ENCODE measurements at regions not wholly inside any gene's neighbourhood (a gene's known extent, or its start where the extent isn't known, plus 50 kb on each side); places are given as distances from the start of the nearest gene placed in this dataset.

DNA sequence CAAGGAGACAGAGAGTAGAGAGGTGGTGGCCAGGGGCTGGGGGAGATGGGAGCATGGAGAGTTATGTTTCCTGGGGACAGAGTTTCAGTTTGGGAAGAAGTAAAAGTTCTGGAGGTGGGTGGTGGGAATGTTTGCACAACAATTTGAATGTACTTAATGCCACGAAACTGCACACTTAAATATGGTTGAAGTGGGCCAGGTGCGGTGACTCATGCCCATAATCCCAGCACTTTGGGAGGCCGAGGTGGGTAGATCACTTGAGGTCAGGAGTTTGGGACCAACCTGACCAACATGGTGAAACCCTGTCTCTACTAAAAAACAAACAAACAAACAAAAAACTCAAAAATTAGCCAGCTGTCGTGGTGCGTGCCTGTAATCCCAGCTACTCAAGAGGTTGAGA, 137.2 kb downstream of the PFKFB3 start:
- DNase-seq (ENCODE audit: low read depth in 4 of 4, low spot score in 3 of 4), result no peak

GRCh38 chr10:6342096-6342685, 139.5 kb downstream of the PFKFB3 start:
- DNase-seq (ENCODE audit: low read depth in 4 of 4, low spot score in 3 of 4), result no peak

GRCh38 chr10:6343305-6344010, 140.7 kb downstream of the PFKFB3 start:
- DNase-seq (ENCODE audit: low read depth in 4 of 4, low spot score in 3 of 4), result no peak

GRCh38 chr10:6345404-6345803, 142.7 kb downstream of the PFKFB3 start:
- DNase-seq (ENCODE audit: low read depth in 4 of 4, low spot score in 3 of 4), result no peak

GRCh38 chr10:6346631-6347030, 143.9 kb downstream of the PFKFB3 start:
- no peak for DNase-seq (ENCODE audit: low read depth in 4 of 4, low spot score in 3 of 4)

- no peak for DNase-seq (ENCODE audit: low read depth in 4 of 4, low spot score in 3 of 4)
Measured at GRCh38 chr10:6347391-6347951, 144.7 kb downstream of the PFKFB3 start.

DNA sequence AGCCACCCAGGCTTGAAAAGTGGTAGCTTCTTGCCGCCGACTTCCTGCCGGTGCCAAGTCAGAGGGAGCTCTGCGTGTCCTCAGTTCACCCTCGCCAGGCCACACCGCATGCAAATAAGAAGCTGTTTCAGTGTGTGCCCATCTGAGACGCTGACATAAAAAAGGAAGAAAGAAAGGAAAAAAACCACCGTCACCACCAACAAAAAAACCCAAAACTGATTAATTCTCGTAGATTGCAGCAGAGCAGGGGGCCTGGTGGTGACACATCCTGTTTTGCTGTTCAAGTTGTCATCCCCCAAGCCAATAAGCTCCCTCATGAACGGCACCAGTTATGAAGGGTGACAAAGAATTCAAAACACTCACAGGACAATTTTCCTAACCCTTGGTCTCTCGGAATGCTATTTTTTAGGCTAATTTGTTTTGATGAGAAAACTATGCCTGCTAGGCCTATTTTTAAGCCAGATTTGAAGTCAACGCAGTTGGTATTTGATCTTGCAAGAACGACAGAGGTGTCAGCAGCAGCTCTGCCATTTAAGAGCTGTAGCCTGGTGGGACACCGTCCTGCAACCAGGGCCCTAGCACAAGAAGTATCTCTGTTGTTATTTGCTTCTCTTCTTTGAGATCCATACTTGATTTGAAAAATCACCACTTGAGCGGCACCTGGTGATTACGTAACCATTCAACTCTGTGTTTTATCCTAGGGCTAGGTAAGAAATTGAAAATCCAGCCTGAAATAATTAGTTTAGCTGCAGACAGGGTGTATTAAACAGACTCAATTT, 145.6 kb downstream of the PFKFB3 start:
- DNase-seq (ENCODE audit: low read depth in 4 of 4, low spot score in 3 of 4), result no peak

DNA sequence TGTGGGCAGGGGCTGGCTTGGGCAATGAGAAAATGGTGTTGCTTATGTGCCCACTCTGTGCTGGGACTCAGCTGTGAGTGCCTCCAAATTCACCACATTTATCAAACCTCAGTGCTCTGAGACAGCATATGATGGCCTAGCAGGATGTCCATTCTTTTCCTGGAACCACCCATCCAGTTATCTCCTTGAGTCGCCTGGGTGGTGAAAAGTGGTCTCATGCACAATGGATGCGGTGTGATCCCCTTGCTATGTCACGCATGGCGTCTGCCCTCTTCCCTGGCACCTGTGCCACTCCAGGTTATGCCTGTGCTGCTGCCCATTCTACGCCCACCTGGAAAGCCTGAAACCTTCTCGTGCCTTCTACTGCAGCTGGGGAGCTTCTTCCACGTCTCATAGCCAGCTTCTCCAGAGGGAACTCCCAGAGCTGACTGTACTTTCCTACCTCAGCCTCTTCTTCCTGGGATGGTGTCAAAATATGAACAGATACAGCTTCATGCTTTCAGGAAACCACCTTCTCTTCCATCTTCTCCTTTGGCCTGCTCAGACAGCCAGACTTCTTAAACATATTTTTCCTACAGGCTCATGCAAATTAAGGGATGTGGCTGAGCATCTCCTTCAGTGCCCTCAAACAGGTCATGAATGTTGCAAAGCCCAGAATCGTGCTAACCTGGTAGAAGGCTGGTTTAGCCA, 147.3 kb downstream of the PFKFB3 start:
- no peak for DNase-seq (ENCODE audit: low read depth in 4 of 4, low spot score in 3 of 4)

DNA sequence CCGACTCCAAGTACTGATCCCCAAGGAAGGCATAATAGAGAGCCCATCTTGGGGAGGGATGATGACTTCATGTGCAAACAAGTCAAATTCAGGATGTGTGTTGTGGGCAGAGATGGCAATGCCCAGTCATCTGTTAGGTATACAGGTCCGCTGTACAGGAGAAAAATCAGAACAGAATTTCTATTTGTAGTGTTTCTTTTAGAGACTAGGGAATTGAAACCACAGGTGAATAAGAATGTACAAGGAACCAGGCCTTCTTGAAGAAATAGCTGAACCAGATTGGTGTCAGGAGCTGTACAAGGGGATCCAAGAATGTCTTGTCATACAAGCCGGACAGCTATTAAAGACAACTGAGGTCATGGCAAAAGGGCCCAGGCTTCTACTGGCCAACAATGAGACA, 147.9 kb downstream of the PFKFB3 start:
- no peak for DNase-seq (ENCODE audit: low read depth in 4 of 4, low spot score in 3 of 4)

DNA sequence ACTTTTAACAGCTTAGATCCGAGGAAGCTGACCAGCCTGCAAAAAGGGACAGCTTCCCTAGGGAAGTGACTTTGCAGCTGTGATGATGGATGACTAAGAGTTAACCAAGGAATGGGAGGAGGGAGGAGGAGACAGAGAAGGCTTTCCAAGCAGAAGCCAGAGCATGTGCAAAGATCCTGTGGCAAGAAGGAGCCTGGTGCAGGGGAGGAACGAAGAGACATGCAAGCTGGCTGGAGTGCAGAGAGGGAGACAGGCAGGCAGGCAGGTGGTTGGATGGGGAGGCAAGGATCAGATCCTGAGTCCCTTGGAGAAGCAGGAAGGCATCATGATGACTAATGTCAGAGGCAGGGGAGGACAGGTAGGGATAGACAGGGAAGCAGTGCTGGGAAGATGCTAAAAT, 148.8 kb downstream of the PFKFB3 start:
- DNase-seq (ENCODE audit: low read depth in 4 of 4, low spot score in 3 of 4), result no peak

- no peak for DNase-seq (ENCODE audit: low read depth in 4 of 4, low spot score in 3 of 4)
Measured at GRCh38 chr10:6353526-6353925, 150.8 kb downstream of the PFKFB3 start.

DNA sequence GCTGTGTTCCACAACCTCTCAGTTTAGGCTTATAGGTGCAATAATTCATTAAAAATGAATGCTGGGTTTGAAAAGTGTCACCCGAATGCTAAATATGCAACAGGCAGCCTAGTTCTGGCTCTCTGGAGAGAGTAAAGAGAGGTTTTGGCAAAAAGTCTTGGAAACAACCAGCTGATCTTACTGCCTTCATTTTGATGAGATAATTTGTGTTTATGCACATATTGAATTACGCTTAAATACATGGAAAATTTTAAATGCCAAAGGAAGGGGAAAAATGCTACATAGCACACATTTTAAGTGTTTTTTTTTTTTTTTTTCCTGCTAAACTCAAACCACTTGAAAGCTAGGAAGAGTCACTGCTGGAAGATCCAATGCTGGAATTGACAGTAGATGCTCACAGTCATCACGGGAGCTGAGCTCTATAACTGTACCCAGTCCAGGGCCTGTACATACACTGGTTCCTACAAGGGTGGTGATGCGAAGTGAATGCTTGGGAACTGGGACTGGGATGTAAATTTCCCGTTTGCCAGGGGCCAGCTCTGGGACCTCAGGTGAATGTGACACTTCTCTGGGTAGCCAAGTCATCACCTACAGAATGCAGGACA, 151.5 kb downstream of the PFKFB3 start:
- DNase-seq (ENCODE audit: low read depth in 4 of 4, low spot score in 3 of 4), result no peak

- no peak for DNase-seq (ENCODE audit: low read depth in 4 of 4, low spot score in 3 of 4)
Measured at GRCh38 chr10:6356280-6356793, 153.6 kb downstream of the PFKFB3 start.

- no peak for DNase-seq (ENCODE audit: low read depth in 4 of 4, low spot score in 3 of 4)
Measured at GRCh38 chr10:6361869-6362268, 159.1 kb downstream of the PFKFB3 start.

GRCh38 chr10:6362879-6363278, 160.1 kb downstream of the PFKFB3 start:
- DNase-seq (ENCODE audit: low read depth in 4 of 4, low spot score in 3 of 4), result no peak

GRCh38 chr10:6363511-6363910, 160.8 kb downstream of the PFKFB3 start:
- peak in 2 of 4 donors; percentile 14 to 46 for DNase-seq (ENCODE audit: low read depth in 4 of 4, low spot score in 3 of 4)

DNA sequence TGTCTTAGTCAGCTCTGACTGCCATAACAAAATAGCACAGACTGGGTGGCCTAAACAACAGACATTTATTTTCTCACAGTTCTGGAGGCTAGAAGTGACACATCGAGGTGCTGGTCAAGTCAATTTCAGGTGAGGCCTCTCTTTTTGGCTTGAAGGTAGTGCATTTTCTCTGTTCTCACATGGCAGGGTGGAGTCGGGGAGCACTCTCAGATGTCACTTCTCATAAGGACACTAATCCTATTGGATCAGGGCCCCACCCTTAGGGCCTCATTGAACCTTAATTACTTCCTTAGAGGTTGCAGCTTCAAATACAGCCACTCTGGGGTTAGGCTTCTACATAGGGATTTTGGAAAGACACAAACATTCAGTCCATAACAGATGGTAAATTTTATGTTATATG, 161.6 kb downstream of the PFKFB3 start:
- DNase-seq (ENCODE audit: low read depth in 4 of 4, low spot score in 3 of 4), result no peak

GRCh38 chr10:6364893-6365292, 162.2 kb downstream of the PFKFB3 start:
- DNase-seq (ENCODE audit: low read depth in 4 of 4, low spot score in 3 of 4), result no peak

GRCh38 chr10:6365384-6365783, 162.7 kb downstream of the PFKFB3 start:
- no peak for DNase-seq (ENCODE audit: low read depth in 4 of 4, low spot score in 3 of 4)

Measured in left renal pelvis (tissue), 4 donors.